ENCODE measurements at regions not wholly inside any gene's neighbourhood (a gene's known extent, or its start where the extent isn't known, plus 50 kb on each side); places are given as distances from the start of the nearest gene placed in this dataset.

- no peak for DNase-seq
These were observed 481.4 kb upstream of the BTBD3 start for GRCh38 chr20:11436113-11436905.

- no peak for DNase-seq
These were observed 480.6 kb upstream of the BTBD3 start for GRCh38 chr20:11437090-11437489.

DNA sequence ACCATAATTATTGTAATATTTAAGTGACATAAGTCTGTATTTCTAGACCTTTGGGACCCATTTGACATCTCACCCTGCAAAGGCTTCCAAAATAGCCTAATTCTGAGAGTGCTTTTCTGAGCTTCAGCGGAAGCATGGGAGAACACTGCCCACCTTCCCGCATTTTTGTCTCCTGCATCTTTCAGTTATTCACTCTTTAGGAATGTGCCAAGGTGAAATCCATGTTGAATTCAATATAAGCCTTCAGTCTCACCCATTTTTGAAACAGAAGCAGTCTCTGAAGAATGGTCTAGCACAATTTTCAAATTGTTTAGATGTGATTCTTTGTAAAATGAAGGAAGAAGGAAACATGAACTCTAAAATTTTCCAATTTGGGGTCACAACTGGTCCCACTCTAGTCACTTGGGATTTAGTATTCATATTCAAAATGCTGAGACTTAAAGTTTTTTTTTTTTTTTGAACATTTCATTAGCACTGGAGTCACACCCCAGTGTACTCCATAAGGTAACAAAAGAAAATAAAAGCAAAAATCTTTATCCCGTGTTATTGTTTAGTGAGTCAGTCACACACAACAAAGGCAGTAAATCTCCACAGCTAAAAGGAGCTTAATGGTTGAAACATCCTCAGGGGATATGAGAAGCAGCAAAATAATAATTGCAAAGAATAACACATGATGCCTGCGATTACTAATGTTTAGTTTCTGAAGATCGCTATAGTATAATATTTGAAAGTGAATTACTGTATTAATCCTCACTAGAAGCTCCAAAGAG, 479.9 kb upstream of the BTBD3 start:
- DNase-seq: no peak

DNA sequence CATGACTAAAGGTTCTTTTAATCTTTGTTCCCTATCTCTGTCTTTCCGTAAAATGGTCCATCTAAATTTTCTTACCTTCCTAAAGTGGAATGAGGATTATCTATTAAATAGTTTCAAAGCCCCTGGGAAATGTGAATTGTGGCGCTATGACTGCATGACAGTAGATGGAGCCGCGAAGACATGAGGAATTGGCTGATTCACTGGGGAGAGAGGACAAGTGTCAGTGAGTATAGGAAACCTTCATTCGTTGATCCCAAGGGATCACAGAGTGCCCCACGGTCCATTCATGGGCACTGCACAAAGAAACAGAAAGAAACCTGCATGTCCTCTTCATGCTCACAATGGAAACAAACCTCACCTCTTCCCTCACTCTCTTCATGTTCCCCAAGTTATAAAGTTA, 479.3 kb upstream of the BTBD3 start:
- DNase-seq: no peak

DNA sequence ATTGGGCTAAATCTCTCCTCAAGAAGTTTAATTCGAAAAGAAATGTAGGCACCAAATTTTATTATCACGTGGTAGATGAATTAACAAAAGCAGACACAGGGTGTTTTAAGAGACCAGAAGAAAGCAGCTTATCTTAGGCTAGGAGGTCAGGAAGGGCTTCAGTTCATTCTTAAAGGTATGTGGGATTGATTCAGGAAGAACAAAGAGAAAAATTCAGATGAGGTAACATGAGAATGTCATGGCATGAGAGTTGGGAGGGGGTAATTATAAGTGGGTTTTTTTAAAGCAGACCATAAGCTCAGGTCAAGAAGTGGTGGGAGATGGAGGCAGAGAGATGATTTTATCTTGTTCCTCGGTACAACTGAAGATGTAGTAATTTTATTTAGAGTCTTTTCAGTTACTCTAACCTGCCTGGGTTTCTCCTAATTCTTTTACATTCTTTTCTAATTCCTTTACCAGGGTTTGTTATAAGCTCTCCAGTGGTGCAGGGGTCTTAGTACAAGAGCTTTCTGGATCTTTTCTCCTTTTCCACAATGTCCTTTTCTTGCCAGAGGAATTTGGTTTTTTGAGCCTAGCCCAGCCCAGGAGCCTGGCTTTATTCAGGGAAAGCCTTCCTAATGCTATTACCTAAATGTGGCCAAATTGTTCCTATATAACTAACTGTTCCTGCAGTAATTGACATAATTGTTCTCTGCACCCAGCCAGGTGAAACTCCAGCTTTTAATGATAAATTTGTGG, 474.1 kb upstream of the BTBD3 start:
- DNase-seq: no peak

- no peak for DNase-seq
These were observed 472.5 kb upstream of the BTBD3 start for GRCh38 chr20:11445161-11445560.

DNA sequence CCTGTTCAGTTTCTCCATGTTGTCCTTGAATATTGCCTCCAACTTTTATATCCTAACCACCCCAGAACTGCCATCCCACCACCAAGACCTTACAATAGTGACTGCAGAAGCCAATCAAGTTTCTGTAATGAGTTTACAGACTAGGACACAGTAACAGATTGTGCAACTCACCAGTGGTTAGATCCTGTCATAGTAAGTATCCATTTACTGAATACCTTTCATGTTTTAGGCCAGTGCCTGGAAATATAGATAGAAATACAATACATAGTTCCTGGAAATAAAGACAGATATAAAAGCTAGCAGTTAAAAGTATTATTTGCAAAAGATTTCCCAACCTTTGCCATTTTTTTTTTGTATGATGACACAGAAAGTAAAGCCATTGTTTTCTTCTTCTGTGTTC, 471.8 kb upstream of the BTBD3 start:
- DNase-seq: no peak

DNA sequence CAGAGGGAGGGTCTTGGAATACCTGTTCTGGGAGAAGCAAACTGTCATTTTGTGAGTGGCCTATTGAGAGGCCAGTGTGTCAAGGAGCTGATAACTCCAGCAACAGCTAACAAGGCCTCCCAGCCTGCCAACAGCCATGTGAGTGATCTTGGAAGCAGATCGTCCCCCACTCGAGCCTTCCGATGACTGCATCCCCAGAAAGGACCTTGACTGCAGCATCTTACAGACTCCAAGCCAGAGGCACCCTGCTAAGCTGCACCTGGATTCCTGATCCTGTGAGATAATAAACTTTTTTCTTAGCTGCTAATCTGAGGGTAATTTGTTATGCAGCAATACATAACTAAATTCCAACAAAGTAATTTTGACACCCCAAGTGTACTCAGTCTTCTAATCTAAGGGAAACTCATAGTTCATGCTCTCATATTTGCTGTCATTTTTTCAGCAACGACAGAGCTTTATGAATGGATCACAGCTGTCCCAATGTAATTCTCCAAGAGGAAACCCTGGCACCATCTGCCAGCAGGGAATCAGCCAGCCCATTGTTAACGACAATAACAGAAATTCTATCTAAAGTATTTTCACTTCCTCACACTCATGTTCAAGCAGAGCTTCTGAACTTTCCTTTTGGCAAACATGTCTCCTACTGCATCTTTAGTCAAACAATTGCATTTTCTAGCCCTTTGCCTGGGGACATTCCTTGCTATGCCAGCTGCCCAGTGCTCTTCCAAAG, 470.2 kb upstream of the BTBD3 start:
- peak; percentile 39 for DNase-seq

- no peak for DNase-seq
These were observed 469.1 kb upstream of the BTBD3 start for GRCh38 chr20:11448554-11448953.

DNA sequence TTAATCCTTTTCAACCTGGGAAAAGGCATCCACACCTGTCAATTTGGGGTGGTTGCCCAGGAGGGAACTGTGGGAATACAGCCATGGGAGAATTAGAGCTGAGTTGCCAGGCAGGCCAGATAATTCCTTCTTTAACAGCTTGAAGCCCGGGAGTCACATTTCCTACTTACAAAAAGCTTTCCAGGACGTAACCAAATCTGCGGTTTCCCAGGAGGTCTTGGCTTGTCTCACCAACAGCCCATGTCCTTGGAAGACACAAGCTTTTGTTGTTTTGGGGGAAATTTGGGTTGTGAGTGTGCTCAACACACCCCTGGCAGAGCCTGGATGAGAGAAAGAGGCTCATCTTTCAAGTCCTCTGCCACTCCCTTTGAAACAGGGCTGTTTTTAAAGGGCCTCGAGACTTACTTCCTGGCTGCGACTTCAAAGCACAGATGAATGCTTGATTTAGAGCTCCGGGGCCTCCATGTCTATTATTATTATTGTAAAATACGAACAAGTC, 465.9 kb upstream of the BTBD3 start:
- DNase-seq: peak; percentile 54

DNA sequence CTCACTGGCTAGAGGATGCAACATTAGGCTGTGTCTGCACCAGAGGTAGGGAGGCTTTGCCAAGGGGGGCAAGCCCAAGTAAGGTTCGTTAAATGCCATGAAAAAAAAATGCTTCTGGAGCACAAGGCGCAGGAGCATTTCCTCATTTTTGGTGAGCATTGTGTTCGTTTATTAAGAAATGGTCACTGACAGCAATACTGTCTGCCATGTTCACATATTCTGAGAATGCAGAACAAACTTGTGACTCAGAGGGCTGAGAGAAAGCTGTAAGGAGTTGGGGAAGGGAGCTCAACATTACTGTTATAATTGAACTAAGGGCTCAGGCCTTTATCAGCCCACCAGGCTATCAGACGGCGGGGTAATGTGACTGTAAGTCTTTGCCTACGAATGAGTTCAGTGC, 465.4 kb upstream of the BTBD3 start:
- DNase-seq: no peak

- DNase-seq: no peak
These were observed 464.3 kb upstream of the BTBD3 start for GRCh38 chr20:11453430-11453829.

GRCh38 chr20:11454966-11455799, 462.5 kb upstream of the BTBD3 start:
- DNase-seq: no peak

DNA sequence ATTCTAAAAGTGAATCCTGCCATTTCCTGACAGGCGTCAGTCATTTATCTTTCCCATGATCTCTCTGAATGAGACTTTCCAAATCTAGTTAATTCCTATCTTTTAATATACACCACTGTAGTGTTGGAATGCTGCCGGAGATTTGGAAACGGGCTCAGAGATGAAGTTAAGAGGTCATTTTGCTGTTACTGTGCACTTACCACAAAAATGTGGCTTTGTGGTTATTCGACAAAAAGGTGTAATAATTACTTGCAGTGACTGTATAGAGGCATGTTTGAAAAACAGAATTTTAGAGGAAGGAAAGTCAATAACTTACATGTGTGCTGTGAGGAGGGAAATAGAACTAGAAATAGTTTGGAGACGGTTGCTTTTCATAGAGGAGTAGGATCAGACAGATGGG, 460.2 kb upstream of the BTBD3 start:
- DNase-seq: no peak

- no peak for DNase-seq
These were observed 458.4 kb upstream of the BTBD3 start for GRCh38 chr20:11459090-11459890.

GRCh38 chr20:11467436-11467835, 450.3 kb upstream of the BTBD3 start:
- DNase-seq: no peak

GRCh38 chr20:11468880-11469279, 448.8 kb upstream of the BTBD3 start:
- DNase-seq: no peak

DNA sequence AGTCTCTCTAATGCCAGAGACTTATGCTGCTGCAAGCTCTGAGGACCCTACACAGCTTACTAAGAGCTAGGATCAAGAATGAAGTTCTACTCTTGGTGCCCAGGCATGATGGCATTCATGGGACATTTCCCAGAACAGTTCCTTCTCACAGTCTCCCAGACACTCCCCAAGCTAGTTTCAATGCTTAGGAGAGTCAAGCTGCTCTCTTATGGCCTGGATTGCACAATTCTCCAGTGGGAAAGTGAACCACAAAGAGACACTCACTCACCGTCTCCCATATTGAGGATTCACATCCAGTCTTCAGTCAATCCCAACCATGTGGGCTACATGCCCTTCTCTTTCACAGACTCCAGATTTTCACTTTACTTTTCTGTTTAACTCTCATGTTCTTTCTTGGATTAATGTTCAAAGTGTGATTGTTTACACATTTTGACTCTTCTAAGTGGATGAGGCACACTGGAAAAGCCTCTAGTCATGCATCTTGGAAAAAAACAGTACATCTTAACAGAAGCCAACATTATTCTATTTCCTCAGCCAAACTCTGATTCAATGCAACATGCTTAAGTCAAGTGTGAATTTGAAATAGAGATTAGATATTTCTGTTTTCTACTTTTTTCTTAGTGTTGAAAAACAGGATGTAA, 447.8 kb upstream of the BTBD3 start:
- DNase-seq: no peak

DNA sequence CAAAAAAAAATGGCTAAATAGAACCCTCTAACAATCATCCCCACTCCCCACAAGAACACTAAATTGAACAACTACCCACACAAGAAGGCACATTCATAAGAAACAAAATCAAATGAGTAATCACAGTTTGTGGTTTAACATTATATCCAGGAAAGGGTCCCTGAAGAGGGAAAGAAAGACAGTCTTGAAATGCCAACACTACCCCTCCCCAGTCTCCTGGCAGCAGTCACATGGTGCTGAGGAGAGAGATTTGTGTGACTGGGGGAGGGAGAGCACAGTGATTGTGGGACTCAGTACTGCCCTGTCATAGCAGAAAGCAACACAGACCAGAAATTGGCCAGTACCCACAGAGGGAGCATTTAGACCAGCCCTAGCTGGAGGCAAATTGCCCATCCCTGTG, 443.7 kb upstream of the BTBD3 start:
- DNase-seq: no peak

GRCh38 chr20:11483697-11484096, 434.0 kb upstream of the BTBD3 start:
- DNase-seq: no peak

All from right hindlimb (tissue), 1 donor.